ENCODE measurements at regions not wholly inside any gene's neighbourhood (a gene's known extent, or its start where the extent isn't known, plus 50 kb on each side); places are given as distances from the start of the nearest gene placed in this dataset. TPM values are rescaled to one million over a fixed set of nuclear protein-coding genes. Genes with fewer than 3 reads are reported as not detected.
A peak's percentile ranks its signal among the peaks of the same experiment; 100 is the strongest.

GRCh38 chr4:79472036-79472435 lies 64.0 kb upstream of the GK2 start:
- H3K27ac ChIP-seq (ENCODE audit: low read depth, low read length), result no peak overlapping the region
- no peaks in the 10 kb centered on the region for H3K9me3 ChIP-seq (ENCODE audit: low read depth, low read length)
- H2AFZ ChIP-seq (ENCODE audit: low read length), result no peak overlapping the region
- no peak for TF ChIP-seq CTCF (IDR thresholded peaks at IDR 0.05; ENCODE audit: extremely low read depth, low read depth, low read length)
- H3K36me3 ChIP-seq (ENCODE audit: insufficient read depth, low read length), result no peaks in the 10 kb centered on the region
- no peak overlapping the region for H3K4me2 ChIP-seq (ENCODE audit: insufficient read depth, low read length)
- DNase-seq (ENCODE audit: insufficient read length, low spot score, missing footprints), result peak; percentile 5
- no peaks in the 10 kb centered on the region for H3K4me1 ChIP-seq (ENCODE audit: insufficient read depth, low read length)
- no peaks in the 10 kb centered on the region for H3K79me2 ChIP-seq (ENCODE audit: insufficient read depth, low read length)
- no peaks in the 10 kb centered on the region for H3K27me3 ChIP-seq (ENCODE audit: insufficient read depth, low read length)
- H4K20me1 ChIP-seq (ENCODE audit: insufficient read depth, low read length), result no peaks in the 10 kb centered on the region
- no peak overlapping the region for H3K4me3 ChIP-seq (ENCODE audit: insufficient read depth, low read length)

GRCh38 chr4:79471309-79471708 lies 63.3 kb upstream of the GK2 start:
- no peaks in the 10 kb centered on the region for H3K36me3 ChIP-seq (ENCODE audit: insufficient read depth, low read length)
- H4K20me1 ChIP-seq (ENCODE audit: insufficient read depth, low read length), result no peaks in the 10 kb centered on the region
- H2AFZ ChIP-seq (ENCODE audit: low read length), result no peak overlapping the region
- H3K4me1 ChIP-seq (ENCODE audit: insufficient read depth, low read length), result no peaks in the 10 kb centered on the region
- no peak for TF ChIP-seq CTCF (IDR thresholded peaks at IDR 0.05; ENCODE audit: extremely low read depth, low read depth, low read length)
- no peak for DNase-seq (ENCODE audit: insufficient read length, low spot score, missing footprints)
- no peaks in the 10 kb centered on the region for H3K27me3 ChIP-seq (ENCODE audit: insufficient read depth, low read length)
- no peaks in the 10 kb centered on the region for H3K79me2 ChIP-seq (ENCODE audit: insufficient read depth, low read length)
- no peak overlapping the region for H3K27ac ChIP-seq (ENCODE audit: low read depth, low read length)
- no peak overlapping the region for H3K4me3 ChIP-seq (ENCODE audit: insufficient read depth, low read length)
- no peaks in the 10 kb centered on the region for H3K9me3 ChIP-seq (ENCODE audit: low read depth, low read length)
- no peak overlapping the region for H3K4me2 ChIP-seq (ENCODE audit: insufficient read depth, low read length)

- no peaks in the 10 kb centered on the region for H3K79me2 ChIP-seq (ENCODE audit: insufficient read depth, low read length)
- DNase-seq (ENCODE audit: insufficient read length, low spot score, missing footprints), result no peak
- no peak overlapping the region for H3K27ac ChIP-seq (ENCODE audit: low read depth, low read length)
- H3K36me3 ChIP-seq (ENCODE audit: insufficient read depth, low read length), result no peaks in the 10 kb centered on the region
- no peaks in the 10 kb centered on the region for H3K9me3 ChIP-seq (ENCODE audit: low read depth, low read length)
- no peaks in the 10 kb centered on the region for H4K20me1 ChIP-seq (ENCODE audit: insufficient read depth, low read length)
- no peaks in the 10 kb centered on the region for H3K4me1 ChIP-seq (ENCODE audit: insufficient read depth, low read length)
- H3K4me2 ChIP-seq (ENCODE audit: insufficient read depth, low read length), result no peak overlapping the region
- H3K4me3 ChIP-seq (ENCODE audit: insufficient read depth, low read length), result no peak overlapping the region
- H3K27me3 ChIP-seq (ENCODE audit: insufficient read depth, low read length), result no peaks in the 10 kb centered on the region
- TF ChIP-seq CTCF (IDR thresholded peaks at IDR 0.05; ENCODE audit: extremely low read depth, low read depth, low read length), result no peak
- no peak overlapping the region for H2AFZ ChIP-seq (ENCODE audit: low read length)
These were observed 59.4 kb upstream of the GK2 start for GRCh38 chr4:79467246-79467932.

- no peak for DNase-seq (ENCODE audit: insufficient read length, low spot score, missing footprints)
- no peaks in the 10 kb centered on the region for H3K4me1 ChIP-seq (ENCODE audit: insufficient read depth, low read length)
- no peaks in the 10 kb centered on the region for H3K36me3 ChIP-seq (ENCODE audit: insufficient read depth, low read length)
- no peaks in the 10 kb centered on the region for H3K27me3 ChIP-seq (ENCODE audit: insufficient read depth, low read length)
- H3K79me2 ChIP-seq (ENCODE audit: insufficient read depth, low read length), result no peaks in the 10 kb centered on the region
- no peaks in the 10 kb centered on the region for H3K9me3 ChIP-seq (ENCODE audit: low read depth, low read length)
- H4K20me1 ChIP-seq (ENCODE audit: insufficient read depth, low read length), result no peaks in the 10 kb centered on the region
- TF ChIP-seq CTCF (IDR thresholded peaks at IDR 0.05; ENCODE audit: extremely low read depth, low read depth, low read length), result no peak
- H2AFZ ChIP-seq (ENCODE audit: low read length), result no peak overlapping the region
- H3K4me2 ChIP-seq (ENCODE audit: insufficient read depth, low read length), result no peak overlapping the region
- H3K27ac ChIP-seq (ENCODE audit: low read depth, low read length), result no peak overlapping the region
- no peak overlapping the region for H3K4me3 ChIP-seq (ENCODE audit: insufficient read depth, low read length)
These were observed 58.6 kb upstream of the GK2 start for GRCh38 chr4:79466621-79467020.

Small RNAs in the stretch of these regions (small RNA-seq; reads per million reads assigned to genes)
- gene RF00072, result not detected
